ENCODE measurements at regions not wholly inside any gene's neighbourhood (a gene's known extent, or its start where the extent isn't known, plus 50 kb on each side); places are given as distances from the start of the nearest gene placed in this dataset.
"Not testable (repeated sequence)": the region's sequence is repeated elsewhere in the genome, so short reads cannot be mapped to it uniquely, and the experiment has no call there.

DNA sequence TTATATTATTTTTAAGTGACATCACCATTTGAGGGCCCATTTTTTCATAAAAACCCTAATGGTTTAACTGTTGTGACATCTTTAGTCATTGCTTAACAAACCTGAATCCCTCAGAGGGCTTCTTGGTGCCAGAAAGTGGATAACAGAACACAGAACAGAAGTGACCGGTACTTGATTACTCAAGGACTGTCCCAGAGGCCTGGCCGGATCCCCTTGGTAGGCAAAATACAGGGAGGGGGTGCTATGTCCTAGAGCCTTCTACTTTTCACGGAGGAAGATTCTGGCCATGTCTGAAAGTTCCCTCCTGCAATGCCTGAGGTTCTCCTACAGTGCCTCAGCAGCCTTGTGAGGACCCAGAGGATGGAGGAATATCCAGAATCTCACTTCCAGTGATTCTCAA, 94.3 kb upstream of the DCLK2 start:
- no peak for DNase-seq (ENCODE audit: low read depth in 2 of 2, low spot score in 1 of 2)

DNA sequence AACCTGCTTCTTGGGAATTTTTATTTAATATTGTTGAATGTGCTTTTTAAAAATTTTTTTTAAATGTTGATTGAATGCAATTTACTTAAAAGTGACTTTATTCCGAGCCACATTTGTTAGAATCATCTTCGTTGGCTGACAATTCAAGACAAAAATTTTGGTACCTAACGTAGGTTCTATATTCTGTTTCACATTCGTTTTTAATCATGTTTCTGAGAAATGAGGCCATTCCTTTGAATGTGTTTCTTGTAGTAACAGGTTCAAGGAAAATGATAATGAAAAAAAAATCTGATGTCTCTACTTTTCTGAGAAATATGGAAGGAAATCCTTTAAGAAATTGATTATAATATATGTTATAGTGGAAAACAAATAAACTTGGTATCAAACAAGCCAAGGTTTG, 92.3 kb upstream of the DCLK2 start:
- no peak for DNase-seq (ENCODE audit: low read depth in 2 of 2, low spot score in 1 of 2)

DNA sequence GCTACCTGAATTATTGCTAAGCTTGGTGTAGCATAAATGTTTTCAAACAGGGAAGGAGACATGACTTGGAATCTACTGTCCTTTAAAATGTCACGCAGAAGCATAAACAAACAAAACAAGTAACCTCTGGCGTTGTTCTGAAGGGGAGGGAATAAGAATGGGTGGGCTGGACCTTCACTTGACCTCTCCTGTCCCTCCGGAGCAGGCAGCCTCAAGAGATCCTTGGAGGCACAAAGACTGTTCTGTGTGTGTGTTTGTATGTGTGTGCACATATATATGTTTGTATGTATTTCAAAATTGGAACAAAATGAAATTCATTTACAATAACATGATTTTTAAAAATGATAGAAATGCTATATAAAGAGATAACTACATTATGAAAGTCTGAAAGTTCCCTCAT, 91.3 kb upstream of the DCLK2 start:
- no peak for DNase-seq (ENCODE audit: low read depth in 2 of 2, low spot score in 1 of 2)

DNA sequence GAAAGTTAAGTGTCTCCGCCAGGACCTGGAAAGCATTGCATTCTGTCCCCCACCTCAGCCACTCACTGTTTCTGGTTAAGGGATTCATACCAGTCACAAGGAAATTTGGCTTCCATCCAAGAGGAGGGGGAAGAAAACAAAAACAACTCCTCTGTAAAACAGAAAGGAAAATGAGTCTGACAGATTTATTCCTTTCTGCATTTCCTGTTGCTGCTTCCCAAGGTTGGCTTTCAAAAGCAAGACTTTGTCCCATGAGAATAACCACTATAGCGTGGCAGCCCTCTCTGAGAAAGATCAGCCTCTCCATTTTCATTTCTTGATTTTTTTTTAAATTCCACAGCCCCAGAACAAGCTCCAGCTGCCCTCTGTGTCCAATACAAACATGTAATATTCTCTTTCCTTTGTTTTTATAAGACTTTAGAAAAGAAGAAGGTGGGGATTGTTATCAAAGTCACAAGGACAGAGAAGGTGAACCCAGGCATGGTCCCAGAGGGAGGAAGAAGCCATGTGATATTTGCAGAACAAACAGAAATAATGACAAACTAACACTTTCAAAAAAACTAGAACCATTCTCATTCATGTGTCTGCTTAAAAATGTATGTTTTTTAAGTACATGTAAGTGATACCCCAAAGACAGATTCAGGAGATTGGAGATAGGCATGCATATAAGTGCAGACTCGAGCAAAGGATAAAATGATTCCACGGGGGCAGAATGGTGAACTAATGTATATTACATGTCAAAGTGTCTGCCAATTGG, 90.7 kb upstream of the DCLK2 start:
- no peak for DNase-seq (ENCODE audit: low read depth in 2 of 2, low spot score in 1 of 2)

DNA sequence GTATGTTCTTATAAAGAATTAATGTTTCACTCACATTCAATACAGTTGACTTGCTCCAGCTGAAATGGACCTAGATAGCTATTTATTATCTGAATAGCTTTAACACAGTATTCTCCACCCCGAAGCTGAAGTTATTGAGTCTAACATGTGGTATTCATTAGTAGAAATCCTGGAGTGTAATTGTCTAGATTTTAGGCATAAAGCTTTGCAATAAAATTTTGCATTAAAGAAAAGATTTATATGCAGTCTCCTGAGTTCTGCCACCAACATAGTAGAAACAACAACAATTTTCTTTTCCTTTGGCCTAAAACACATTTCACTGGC, 90.2 kb upstream of the DCLK2 start:
- no peak for DNase-seq (ENCODE audit: low read depth in 2 of 2, low spot score in 1 of 2)

DNA sequence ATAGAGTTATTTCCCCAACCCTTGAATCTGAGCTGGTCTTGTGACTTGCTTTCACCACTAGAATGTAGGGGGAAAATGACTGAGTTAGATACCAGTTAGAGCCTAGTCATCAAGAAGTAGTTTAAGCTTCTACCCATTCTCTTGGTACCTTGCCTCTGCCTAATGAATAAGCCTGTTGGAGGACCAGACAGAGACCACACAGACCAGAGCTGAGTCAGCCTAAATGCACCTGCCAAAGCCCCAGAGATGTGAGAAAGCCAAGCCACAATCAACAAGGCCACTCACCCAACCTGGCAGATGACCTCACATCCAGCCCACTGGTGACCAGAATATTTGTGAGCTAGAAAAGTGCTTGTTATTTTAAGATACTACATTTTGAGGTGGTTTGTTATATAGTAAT, 85.2 kb upstream of the DCLK2 start:
- no peak for DNase-seq (ENCODE audit: low read depth in 2 of 2, low spot score in 1 of 2)

DNA sequence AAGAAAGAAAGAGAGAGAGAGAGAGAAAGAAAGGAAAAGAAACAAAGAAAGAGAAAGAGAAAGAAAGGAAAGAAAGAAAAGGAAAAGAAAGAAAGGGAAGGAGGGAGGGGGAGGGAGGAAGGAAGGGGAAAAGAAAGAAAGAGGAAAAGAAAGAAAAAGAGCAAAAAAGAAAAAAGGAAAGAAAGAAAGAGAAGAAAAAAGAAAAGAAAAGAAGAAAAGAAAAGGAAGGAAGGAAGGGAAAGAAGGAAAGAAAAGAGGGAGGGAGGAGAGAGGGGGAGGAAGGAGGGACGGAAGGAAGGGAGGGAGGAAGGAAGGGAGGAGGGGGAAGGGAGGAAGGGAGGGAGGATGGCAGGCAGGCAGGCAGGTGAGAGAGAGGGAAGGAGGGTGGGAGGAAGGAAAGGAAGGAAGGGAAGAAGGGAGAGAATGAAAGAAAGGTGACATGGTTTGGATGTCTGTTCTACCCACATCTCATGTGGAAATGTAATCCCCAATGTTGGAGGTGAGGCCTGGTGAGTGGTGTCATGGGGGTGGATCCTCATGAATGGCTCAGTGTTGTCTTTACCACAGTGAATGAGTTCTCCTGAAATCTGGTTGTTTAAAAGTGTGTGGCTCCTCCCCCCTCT, 83.0 kb upstream of the DCLK2 start:
- no peak for DNase-seq (ENCODE audit: low read depth in 2 of 2, low spot score in 1 of 2)

DNA sequence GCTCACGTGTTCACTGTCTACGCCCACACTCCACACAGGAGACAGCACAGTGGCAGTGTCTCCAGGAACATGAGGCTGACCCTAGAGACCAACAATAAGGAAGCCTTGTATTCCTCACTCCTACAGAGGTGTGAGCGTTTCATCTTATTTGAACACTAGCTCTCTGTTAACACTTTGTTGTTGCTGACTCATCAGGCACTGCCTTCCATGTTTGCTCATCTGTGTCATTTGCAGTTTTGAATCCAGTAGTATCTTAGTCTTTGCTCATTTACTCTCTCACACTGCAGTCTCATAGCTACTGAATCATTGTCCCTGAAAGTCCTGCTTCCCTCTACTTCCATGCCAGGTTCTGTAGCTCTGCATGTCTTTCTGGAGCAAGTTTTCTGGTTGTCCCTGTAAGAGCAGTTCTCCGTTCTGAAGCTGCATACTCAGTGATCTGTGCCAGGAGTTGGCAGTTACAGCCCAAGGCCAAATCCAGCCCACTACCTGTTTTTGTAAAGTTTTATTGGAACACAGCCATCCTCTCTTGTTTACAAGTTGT, 80.3 kb upstream of the DCLK2 start:
- DNase-seq (ENCODE audit: low read depth in 2 of 2, low spot score in 1 of 2), result no peak

DNA sequence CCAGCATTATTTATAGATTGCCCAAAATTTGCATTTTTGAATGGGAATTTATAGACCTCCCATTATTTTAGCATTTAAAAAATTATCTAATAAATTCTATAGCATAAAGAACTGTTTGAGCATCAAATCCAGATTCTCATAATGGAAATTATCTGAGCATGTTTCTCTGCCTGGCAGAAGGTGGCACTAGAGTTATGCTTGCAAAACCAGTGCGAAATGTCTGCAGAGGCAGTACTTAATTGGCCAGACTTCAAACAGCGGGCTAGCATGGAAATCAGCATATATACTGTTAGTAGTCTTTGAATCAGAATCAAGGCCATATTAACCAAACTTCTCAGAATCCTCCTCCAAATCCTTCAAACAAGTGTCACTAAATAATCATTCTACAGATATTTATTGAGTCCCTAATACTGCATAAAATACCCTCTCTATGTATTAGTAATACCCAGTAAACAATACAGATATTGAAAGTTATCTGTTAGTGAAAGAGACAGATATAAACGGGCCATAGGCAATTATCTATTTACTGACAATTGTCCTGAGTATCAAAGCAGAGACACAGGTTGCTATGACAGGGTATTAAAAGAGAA, 78.7 kb upstream of the DCLK2 start:
- no peak for DNase-seq (ENCODE audit: low read depth in 2 of 2, low spot score in 1 of 2)

DNA sequence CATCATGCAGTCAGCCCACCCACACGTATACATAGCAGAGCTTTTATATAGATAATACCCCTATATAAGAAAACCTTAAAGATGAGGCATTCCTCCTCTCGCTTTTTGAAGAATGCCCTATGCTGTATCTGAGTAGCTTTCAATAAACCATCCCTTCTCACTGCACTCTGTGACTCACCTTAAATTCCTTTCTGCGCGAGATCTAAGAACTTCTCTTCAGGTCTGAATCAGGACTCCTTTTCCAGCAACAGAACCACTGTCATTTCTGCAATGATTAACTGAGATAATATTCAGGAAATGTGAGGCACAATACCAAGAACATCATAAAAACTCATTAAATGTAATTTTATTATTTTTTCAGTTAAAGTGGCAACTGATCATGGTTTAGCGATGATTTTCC, 76.4 kb upstream of the DCLK2 start:
- DNase-seq (ENCODE audit: low read depth in 2 of 2, low spot score in 1 of 2), result no peak

DNA sequence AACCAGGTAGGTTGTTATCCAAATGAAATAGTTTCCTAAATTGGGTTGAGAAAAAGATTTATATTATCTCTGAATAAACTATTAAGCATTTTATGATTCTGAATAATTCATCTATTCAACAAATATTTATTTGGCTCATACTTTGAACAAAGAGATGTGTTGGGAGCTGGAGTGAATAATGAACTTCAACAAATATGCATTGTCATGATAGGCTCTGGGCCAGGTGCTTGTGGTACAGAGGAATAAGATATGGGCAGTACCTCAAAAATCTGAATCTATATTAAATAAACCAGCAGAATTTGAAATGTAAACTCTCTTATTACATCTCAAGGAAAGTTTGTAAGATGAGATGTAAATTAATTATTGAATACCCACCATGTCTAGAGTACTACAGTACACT, 75.7 kb upstream of the DCLK2 start:
- DNase-seq (ENCODE audit: low read depth in 2 of 2, low spot score in 1 of 2), result no peak

DNA sequence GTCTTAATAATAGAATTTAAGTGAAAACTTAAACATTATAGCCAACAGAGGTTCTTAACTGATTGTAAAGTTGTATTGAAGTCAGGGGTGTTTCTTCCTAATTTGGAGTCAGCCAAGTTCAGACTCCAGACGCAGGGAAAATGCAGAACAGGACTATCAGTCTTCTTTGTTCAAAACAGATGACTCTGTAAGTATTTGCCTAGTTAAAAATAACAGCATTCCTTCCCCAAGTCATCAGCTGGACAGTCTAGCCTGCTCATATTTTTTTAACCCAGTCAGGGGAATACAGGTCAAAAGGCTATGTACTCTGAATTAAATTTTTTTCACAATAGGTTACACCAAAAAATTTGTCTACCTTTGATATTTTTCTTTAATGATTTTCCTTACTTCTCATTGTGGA, 73.8 kb upstream of the DCLK2 start:
- DNase-seq (ENCODE audit: low read depth in 2 of 2, low spot score in 1 of 2), result no peak

DNA sequence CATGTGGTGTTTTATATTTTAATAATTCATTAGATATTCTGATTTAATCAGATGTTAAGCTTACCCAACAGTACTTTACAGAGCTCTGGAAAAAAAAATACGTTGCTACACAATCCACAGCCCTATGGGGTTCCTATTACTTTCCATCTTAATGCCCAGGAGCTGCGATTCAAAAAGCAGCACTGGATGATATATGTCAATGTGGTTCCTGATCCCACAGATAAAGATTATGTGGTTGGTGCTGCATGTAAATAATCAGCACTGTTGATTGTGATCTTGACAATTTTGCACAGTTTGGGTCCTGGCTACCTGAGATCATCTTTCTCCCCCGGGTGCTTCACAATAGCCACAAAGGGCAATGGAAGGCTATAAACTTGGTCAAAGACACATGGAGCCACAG, 72.7 kb upstream of the DCLK2 start:
- DNase-seq (ENCODE audit: low read depth in 2 of 2, low spot score in 1 of 2), result no peak

DNA sequence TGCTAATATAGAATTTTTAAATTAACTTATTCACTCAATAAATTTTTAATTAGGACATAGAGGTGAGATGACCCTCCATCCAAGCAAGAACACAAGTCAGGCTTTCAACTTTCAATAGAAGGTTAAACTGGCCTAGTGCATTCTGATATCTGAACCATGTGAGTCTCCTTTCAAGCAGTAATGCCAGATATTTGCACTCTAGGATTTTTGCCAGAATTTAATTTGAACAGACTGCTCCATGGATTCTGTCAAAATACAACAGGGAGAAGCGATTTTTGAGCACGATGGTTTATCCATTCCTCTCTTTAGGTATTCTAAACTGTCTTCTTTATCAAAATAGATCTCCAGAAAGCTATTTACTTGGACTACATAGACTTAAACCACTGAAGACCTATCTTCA, 72.0 kb upstream of the DCLK2 start:
- DNase-seq (ENCODE audit: low read depth in 2 of 2, low spot score in 1 of 2), result no peak

DNA sequence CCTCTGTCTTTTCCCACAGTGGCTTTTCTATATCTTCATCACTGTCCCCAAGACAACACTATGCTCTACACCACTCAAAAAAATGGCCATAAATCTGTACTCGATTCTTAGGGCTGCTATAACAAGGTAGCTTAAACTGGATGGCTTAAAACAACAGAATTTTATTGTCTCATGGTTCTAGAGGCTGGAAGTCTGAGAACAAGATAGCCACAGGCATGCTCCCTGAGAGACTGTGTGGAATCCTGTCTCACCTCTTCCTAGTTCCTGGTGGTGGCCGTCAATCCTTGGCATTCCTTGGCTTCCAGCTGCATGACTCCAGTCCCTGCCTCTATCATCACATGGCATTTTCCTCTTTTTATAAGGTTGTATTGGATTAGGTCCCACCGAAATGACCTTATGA, 70.7 kb upstream of the DCLK2 start:
- no peak for DNase-seq (ENCODE audit: low read depth in 2 of 2, low spot score in 1 of 2)

DNA sequence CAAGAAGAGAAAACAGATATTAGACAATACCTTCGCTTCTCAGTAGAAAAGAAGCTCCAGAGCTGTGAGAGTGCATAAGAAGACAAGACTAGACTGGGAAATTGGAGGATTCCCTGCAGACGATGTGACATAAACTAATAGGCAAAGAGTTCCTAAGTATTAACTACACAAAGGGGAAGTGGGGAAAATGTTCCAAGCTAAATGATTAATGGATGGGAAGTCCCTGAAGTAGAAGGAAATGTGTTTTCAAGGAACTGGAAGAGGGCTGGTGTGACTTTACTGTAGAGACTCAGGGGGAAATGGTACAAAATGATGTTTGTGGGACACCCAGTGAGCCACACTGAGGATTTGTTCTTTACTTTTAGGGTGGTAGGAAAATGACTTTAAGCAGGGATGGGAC, 69.7 kb upstream of the DCLK2 start:
- no peak for DNase-seq (ENCODE audit: low read depth in 2 of 2, low spot score in 1 of 2)

DNA sequence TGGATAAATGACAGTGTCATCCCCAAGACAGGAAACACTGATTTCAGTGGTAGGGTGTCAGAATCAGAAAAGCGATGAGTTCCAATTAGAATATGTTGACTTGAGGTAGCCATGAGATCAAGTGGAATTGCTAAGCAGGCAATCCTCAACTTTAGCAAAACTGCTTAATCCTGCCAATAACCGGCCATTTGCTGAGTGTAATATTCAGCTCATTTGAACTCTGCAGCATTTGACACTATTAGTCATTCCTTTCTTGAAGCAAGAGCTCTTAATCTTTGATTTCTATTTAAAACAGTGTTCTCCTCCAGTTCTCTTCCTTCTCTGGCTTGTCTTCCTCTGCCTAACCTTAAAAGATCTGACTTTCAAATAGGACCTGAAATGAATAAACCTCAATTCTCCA, 68.7 kb upstream of the DCLK2 start:
- DNase-seq (ENCODE audit: low read depth in 2 of 2, low spot score in 1 of 2), result no peak

DNA sequence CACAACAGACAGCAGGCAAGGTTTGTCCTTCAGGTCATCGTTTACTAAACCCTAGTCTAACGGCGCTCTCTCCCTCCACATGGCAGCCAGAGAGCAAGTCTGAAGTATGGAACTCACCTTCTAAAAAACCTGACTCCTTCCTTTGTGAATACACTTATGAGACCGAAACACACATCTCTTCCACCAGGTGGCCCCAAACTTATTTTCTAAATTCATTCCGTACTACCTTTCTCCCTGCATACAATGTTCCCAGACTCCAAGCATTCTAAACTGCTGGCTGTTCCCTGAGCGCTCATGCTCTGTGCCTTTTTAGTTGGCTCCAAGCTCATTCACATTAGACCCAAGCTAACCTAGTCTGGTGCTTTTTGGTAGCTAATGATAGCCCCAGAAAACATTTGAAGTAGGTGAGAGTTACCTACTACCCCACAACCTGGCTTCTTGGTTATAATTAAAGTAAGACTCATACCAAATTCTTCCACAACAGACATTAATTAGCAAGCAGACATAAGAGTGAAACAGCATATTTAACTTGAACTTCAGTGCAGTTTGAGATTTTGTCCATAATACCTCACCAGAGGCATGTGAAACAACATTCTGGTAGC, 67.6 kb upstream of the DCLK2 start:
- no peak for DNase-seq (ENCODE audit: low read depth in 2 of 2, low spot score in 1 of 2)

DNA sequence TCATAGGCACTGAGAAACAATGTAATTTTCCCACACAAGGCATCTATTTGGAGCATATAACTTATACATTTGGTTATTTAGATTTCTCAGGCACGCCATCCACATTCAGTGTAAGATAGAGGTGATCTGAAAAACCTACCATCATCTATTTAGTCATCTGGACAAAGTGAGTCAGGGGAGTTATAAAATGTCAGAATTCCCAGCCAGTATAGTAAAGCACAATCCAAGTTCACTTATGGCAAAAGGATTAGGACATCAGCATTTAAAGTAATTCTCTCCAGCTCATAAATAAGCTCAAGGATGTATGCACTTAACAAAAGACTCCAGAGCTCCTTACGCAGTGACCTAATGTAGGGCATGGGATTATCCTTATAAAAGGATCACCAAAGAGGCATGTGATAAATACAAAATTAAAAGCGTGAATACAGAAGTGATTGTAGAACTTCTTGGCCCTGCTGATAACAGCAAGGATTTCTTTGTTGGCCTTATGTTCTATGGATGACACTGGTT, 65.3 kb upstream of the DCLK2 start:
- DNase-seq (ENCODE audit: low read depth in 2 of 2, low spot score in 1 of 2), result no peak

DNA sequence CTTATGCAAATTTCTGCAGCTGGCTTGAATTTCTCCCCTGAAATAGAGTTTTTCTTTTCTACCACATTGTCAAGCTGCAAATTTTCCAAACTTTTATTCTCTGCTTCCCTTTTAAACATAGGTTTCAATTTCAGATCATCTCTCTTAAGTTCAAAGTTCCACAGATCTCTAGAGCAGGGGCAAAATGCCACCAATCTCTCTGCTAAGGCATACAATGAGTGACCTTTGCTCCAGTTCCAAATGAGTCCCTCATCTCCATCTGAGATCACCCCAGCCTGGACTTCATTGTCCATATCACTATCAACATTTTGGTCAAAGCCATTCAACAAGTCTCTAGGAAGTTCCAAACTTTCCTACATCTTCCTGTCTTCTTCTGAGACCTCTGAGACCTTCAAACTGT, 62.3 kb upstream of the DCLK2 start:
- not testable (repeated sequence) for DNase-seq (ENCODE audit: low read depth in 2 of 2, low spot score in 1 of 2)

DNA sequence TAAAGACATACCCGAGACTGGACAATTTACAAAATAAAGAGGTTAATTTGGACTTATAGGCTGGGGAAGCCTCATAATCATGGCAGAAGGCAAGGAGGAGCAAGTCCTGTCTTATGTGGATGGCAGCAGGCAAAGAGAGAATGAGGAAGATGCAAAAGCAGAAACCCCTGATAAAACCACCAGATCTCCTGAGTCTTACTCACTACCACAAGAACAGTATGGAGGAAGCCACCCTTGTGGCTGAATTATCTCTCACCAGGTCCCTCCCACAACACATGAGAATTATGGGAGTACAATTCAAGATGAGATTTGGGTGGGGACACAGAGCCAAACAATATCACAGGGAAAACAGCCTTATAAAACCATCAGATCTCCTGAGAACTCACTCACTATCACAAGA, 61.6 kb upstream of the DCLK2 start:
- not testable (repeated sequence) for DNase-seq (ENCODE audit: low read depth in 2 of 2, low spot score in 1 of 2)

DNA sequence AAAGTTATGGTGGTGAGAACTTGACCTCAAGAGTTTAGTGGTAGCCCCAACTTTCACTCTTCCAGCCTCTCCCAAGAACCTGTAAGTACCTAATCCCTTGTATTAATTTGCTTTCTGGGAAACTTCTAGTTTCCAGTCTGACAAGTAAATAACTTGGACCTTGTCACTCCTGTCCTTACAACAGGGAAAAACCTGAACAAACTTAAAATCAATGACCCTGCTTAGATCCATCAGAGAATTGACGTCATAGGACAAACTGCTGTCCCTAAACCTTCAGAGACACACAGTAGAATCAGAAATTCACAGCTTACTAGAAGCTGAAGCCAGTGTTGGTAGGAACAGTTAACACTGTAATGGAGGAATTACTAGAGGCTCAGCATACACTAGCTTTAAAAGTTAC, 60.0 kb upstream of the DCLK2 start:
- DNase-seq (ENCODE audit: low read depth in 2 of 2, low spot score in 1 of 2), result no peak
